Fibroblast of the aortic adventitia (primary cell): ENCODE measurements at regions not wholly inside any gene's neighbourhood (a gene's known extent, or its start where the extent isn't known, plus 50 kb on each side); places are given as distances from the start of the nearest gene placed in this dataset.

ENCODE experiments used
- DNase-seq: peaks from one replicate; pipeline ENCODE4 v3.0.0-alpha.2; 2010; ENCODE audit warnings: low read depth
- H3K4me3 ChIP-seq: 2 replicates; pipeline ENCODE4 v1.5.1; 2011; ENCODE audit warnings: low read depth, mild to moderate bottlenecking, control low read depth, low read length, moderate library complexity
- TF ChIP-seq, protein P1 (sequence below): IDR thresholded peaks from 2 replicates; pipeline ENCODE4 v1.5.1; 2011; ENCODE audit warnings: mild to moderate bottlenecking, low read length, control low read depth, inconsistent platforms; ENCODE audit not compliant: insufficient read depth

DNA sequence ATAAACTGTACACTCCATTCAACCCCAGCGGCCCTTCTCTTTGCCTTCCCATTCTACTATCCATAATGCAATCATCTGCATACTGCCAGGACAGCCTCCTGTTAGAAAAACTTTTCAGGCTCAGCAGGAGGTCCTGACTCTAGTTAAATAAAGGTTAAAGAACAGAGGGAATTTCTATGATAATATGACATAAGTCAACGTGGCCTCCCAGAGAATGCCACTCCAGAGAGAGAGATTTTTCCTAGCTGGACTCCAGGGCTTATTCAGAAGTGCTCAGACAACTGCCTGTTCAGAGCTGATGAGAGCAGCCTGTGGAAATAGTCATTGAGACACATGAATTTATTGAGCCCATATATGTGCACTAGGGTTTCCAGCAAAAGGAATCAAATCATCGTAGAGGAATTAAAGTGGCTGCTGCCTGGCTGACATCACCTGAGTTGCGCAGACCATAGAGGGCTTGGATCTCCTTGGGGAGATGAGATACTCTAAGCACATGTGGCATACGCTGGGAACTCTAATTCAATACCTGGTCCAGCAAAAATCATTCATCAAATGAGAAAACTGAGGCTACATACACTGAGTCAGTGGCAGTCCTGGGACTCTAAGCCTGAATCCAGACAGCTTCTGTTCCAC is 736.2 kb downstream of the PTPRU start:
- TF ChIP-seq, protein P1, sequence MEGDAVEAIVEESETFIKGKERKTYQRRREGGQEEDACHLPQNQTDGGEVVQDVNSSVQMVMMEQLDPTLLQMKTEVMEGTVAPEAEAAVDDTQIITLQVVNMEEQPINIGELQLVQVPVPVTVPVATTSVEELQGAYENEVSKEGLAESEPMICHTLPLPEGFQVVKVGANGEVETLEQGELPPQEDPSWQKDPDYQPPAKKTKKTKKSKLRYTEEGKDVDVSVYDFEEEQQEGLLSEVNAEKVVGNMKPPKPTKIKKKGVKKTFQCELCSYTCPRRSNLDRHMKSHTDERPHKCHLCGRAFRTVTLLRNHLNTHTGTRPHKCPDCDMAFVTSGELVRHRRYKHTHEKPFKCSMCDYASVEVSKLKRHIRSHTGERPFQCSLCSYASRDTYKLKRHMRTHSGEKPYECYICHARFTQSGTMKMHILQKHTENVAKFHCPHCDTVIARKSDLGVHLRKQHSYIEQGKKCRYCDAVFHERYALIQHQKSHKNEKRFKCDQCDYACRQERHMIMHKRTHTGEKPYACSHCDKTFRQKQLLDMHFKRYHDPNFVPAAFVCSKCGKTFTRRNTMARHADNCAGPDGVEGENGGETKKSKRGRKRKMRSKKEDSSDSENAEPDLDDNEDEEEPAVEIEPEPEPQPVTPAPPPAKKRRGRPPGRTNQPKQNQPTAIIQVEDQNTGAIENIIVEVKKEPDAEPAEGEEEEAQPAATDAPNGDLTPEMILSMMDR = no peak
- DNase-seq = no peak

DNA sequence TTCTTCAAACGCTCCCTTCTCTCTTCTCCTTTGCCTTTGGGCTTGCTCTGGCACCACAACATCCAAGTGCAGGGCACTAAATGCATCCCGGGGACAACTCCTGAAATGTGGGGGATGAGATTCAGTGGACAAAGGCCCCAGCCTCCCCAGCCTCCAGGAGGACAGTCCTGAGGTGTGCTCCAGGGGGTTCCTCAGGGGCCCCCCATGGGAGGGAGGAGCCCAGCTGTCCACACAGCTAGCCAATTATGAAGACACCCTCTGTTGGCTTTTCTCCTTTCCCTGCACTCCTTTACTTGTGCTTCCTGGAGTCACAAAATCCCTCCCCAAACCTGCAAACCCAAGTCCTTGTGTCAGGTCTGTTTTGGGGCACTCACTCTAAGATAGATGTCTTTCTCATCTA is 735.4 kb downstream of the PTPRU start:
- no peak for DNase-seq
- TF ChIP-seq, protein P1 = no peak
- no peak overlapping the region for H3K4me3 ChIP-seq

More for the DNA sequence above, 736.2 kb downstream of the PTPRU start:
- H3K4me3 ChIP-seq = no peak overlapping the region

DNA sequence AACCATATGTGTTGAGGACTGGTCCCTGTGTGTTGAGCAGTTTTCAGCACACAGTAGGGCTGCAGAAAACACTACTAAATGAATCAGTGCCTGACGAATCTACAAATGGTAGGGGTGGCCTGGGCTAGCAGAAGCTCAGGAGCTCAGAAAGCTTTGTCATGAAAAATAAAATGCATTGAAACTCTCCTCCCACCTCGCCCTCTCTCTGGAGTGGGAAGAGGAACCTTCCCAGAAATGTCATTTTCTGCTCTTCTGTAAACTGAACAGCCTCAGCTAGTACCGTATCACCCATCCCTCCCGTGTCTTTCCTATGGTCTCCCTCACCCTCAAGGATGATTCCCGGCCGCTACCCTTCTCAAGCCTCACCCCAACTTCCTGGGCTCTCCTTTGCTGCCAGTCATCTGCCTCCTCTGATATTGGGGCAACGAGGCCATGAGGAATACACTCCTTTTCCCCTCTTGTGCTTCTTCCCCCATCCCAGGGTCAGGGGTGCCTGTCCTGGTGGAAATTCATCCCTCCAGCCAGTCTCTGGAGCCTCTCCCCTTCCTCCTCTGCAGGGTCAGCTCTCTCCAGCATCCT is 734.5 kb downstream of the PTPRU start:
- TF ChIP-seq, protein P1 = no peak
- no peak overlapping the region for H3K4me3 ChIP-seq
- DNase-seq = no peak

DNA sequence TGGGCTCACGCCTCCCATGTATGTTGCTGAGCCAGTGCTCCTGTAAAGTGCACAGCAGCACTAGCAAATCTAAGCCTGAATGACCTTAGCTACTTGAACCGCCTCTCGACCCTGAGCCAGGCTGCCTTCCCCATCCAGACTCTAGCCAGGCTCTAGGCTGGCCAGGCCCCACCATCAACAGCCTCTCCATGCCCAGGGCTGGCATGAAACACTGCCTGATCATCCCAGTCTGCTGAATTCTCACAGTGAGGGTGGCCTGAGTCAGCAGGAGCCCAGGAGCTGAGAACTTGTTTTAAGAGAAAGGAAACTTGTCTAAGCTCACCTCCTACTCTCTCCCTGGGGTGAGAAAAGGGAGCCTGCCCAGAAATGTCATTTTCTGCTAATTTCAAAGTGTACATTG is 733.3 kb downstream of the PTPRU start:
- DNase-seq = no peak
- H3K4me3 ChIP-seq = no peak overlapping the region
- TF ChIP-seq, protein P1 = no peak

DNA sequence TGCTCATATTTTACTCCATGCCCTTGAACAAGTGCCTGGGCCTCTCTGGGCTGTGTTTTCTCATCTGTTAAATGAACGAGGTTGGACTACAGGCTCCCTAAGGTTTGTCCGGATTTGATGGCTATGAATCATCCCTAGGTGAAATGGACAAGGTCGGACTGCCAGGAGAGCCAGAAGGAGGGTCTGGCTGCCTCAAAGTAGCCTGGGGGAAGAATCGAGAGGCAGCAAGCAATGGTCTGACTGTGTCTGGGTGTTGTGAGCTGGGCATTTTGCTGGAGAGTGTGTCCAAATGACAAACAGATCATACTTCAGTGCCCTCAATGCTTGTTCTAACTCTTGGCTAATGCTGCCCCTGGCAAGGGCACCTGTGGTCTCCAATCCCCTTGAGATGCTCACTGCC is 730.9 kb downstream of the PTPRU start:
- DNase-seq = no peak
- TF ChIP-seq, protein P1 = no peak
- H3K4me3 ChIP-seq = no peak overlapping the region

DNA sequence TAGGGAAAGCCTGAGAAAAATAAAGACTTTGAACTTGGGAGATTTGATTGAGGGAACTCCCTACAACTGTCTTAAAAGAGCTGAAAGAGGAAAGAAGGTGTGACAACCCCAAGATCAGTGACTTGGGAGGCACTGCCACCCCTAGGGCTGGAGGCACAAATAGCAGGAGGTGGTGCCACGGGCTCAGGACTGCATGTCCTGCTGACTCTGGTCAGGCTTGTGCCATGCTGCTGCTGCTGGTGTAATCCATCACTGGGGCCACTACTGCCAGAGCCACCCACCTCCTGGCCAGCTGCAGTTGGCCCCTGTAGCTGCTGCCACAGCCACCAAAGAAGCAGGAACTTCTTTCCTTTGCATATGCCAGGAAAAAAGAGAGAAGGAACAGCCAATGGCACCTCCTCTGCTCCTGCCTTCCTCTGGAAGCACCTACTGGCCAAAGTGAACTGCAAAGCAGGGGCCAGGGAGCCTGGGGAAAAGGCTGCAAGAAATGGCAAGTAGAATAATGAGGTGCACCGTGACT is 730.3 kb downstream of the PTPRU start:
- no peak for DNase-seq
- TF ChIP-seq, protein P1 = no peak
- no peak overlapping the region for H3K4me3 ChIP-seq
